HG03066 (cell line): ENCODE measurements at regions not wholly inside any gene's neighbourhood (a gene's known extent, or its start where the extent isn't known, plus 50 kb on each side); places are given as distances from the start of the nearest gene placed in this dataset.

Experiments used
- ATAC-seq: cut with Tn5 transposase; IDR thresholded peaks from one replicate; pipeline ENCODE4 v1.9.1; 2021; ENCODE audit warnings: low read depth; ENCODE audit not compliant: unreplicated experiment

GRCh38 chr1:105894006-105894405, 1162.5 kb upstream of the PRMT6 start:
- no peak for ATAC-seq

GRCh38 chr1:105909811-105910210, 1146.7 kb upstream of the PRMT6 start:
- no peak for ATAC-seq

- no peak for ATAC-seq
These were observed 1142.1 kb upstream of the PRMT6 start for GRCh38 chr1:105914403-105914802.

GRCh38 chr1:105934806-105935205, 1121.7 kb upstream of the PRMT6 start:
- ATAC-seq: no peak

GRCh38 chr1:105964879-105965278, 1091.6 kb upstream of the PRMT6 start:
- no peak for ATAC-seq

GRCh38 chr1:105997516-105997915, 1059.0 kb upstream of the PRMT6 start:
- ATAC-seq: no peak

GRCh38 chr1:106022312-106022902, 1034.1 kb upstream of the PRMT6 start:
- ATAC-seq: no peak

GRCh38 chr1:106027871-106028270, 1028.6 kb upstream of the PRMT6 start:
- ATAC-seq: no peak

GRCh38 chr1:106037526-106037925, 1018.9 kb upstream of the PRMT6 start:
- no peak for ATAC-seq

- ATAC-seq: no peak
These were observed 1018.2 kb upstream of the PRMT6 start for GRCh38 chr1:106038260-106038659.

- ATAC-seq: no peak
These were observed 1012.5 kb upstream of the PRMT6 start for GRCh38 chr1:106043971-106044370.

GRCh38 chr1:106047210-106047609, 1009.3 kb upstream of the PRMT6 start:
- ATAC-seq: no peak

GRCh38 chr1:106049595-106049994, 1006.9 kb upstream of the PRMT6 start:
- no peak for ATAC-seq

GRCh38 chr1:106055855-106056254, 1000.6 kb upstream of the PRMT6 start:
- no peak for ATAC-seq

GRCh38 chr1:106061586-106062495, 994.6 kb upstream of the PRMT6 start:
- ATAC-seq: no peak

- ATAC-seq: no peak
These were observed 993.0 kb upstream of the PRMT6 start for GRCh38 chr1:106063510-106063909.

GRCh38 chr1:106072909-106073600, 983.4 kb upstream of the PRMT6 start:
- peak; percentile 54 for ATAC-seq

- ATAC-seq: no peak
These were observed 975.7 kb upstream of the PRMT6 start for GRCh38 chr1:106080608-106081325.

GRCh38 chr1:106111044-106111443, 945.4 kb upstream of the PRMT6 start:
- no peak for ATAC-seq

GRCh38 chr1:106113851-106114250, 942.6 kb upstream of the PRMT6 start:
- ATAC-seq: no peak

GRCh38 chr1:106120789-106121188, 935.7 kb upstream of the PRMT6 start:
- no peak for ATAC-seq
